CD4-positive, alpha-beta T cell treated with Interleukin-6 at 100 ng/mL for 8 hours (primary cell): ENCODE measurements at regions not wholly inside any gene's neighbourhood (a gene's known extent, or its start where the extent isn't known, plus 50 kb on each side); places are given as distances from the start of the nearest gene placed in this dataset.
"Not testable (repeated sequence)": the region's sequence is repeated elsewhere in the genome, so short reads cannot be mapped to it uniquely, and the experiment has no call there.

ENCODE experiments used
- DNase-seq: peaks from one replicate; pipeline ENCODE4 v3.0.0-alpha.2; 2020; ENCODE audit warnings: mixed read lengths, low spot score

DNA sequence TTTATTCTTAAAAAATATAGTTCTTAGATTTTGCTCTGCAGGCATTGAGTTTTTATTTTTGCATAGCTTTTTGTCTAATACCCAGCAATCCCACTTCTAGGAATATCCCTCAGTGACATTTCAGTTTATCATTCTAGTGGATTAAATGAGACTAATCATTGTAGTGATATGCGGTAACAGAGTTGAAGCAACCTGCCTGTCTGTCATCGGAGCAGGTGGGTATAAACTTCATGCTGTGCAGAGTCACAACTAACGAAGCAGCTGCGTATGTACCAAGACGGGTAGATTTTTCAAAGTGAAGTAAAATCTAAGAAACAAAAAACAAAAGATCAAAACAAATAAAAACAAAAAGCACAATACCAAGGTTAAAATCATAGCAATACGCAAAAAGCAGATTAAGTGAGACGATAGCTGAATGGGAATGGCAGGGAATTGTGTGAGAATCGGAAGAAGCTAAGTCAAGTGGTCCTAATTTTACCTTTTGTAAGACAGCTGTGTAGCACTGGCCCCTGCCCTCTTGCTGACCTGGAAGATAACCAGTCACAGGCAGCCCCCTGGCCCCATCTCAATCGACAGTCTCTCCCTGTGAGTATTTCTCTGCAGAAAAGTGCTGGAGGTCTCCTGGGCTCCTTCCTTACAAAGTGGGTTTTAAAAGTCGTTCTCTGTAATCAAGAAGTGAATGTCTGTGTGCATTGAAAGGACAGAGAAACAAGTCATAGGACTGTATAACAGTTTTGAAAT is 169.2 kb downstream of the OR2B2 start:
- no peak for DNase-seq

DNA sequence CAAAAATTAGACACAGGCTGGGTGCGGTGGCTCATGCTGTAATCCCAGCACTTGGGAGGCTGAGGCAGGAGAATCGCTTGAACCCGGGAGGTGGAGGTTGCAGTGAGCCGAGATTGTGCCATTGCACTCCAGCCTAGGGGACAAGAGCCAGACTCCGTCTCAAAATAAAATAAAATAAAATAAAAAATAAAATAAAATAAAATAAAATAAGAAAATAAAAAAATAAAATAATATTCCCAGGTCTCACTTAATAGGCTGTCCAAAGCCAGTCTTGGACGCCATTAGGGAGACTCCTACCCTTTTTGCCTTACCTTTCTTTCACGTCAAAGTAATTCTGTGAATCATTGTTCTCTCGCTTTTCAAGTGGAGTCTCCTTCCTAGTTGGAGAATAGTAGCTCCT is 172.3 kb downstream of the OR2B2 start:
- not testable (repeated sequence) for DNase-seq

DNA sequence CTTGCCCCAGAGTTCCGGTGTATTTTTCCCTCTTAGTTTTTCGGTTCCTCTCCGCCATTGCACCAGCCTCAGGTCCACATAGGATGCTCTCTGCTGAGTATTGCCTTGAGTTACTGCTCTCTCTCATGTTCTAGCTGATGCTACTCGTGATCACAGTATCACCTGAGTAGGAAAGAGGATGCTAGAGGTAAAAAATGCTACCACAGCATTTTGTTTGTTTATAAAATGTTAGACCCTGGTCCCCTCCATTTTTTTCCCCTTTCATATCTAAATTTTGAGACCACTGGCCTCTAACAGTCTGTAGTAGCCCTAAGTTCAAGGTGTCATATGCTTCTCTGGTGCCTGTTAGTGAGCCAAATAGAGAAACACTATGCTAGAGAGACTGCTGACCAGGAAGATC is 175.5 kb downstream of the OR2B2 start:
- DNase-seq = no peak

DNA sequence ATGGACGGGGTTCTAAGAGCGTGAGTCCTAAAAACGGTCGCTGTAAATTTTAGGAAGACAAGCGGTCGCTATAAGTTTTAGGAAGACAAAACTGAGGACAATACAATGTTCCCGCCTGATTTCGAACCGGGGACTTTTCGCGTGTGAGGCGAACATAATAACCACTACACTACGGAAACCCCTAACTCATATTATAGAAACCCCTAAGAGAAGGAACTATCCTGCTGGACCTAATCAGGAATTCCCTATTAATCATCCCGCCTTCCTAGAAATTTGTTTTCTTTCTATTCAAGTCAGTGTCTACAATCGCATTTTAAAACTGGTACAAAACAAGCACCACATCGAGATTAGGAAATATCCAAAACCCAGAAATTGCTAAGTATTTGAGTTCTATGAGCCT is 183.8 kb downstream of the OR2B2 start:
- no peak for DNase-seq

DNA sequence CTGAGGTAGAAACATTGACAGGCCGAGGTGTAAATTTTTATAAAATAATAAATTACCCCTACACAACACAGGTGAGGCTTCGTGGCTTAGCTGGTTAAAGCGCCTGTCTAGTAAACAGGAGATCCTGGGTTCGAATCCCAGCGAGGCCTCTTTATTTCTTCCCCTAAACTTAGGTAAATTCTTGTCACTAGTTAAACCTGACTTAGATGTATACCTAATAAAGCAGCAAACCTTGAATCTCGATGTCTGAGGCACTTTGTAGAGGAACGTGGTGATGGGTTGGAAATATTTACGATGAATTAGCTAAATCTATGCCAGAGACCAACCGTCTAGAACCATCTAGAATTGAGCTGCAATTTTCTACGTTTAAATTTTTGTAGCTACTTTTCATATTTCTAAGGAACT is 185.6 kb downstream of the OR2B2 start:
- DNase-seq = no peak

DNA sequence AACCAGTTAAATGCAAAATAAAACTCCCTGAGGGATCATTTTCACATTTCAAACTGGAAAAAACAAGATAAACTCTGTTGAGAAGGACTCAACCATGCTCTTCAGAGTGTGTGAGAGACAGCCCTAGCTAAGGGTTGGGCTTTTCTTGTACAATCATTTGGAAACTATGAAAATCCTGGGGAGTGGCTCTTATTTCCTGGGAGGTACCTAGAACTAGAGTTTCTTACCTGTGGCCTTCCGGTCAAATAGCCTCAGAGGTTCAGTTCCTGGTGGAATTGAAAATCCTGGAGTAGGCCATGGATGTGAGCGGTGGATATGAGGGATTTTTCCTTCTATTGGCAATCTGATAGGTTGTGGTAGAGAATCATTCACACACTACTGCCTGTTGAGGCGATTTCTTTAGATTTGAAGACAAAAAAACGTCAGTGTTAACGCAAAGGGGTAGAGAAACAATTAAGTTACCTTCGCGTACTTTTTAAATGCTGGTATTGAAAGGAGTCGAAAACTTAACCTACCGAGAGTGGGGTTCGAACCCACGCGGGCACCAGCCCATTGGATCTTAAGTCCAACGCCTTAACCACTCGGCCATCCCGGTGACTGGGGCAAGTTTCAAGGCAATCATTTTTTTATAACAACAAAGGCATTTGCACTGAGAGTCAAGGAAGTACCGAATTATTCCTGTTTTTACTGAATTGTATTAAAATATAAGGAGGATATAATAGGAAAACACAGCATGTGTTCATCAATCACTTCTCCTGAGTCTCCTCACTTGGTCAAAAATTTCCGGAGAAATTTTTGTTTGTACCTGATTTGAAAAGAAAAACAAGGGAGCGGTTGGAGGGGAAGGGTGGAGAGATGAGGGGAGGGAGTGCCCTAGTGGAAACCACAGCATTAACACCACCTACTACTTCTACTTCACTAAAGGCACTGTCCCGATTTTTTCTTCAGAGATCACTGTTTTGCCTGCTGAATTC is 191.3 kb downstream of the OR2B2 start:
- DNase-seq = no peak

DNA sequence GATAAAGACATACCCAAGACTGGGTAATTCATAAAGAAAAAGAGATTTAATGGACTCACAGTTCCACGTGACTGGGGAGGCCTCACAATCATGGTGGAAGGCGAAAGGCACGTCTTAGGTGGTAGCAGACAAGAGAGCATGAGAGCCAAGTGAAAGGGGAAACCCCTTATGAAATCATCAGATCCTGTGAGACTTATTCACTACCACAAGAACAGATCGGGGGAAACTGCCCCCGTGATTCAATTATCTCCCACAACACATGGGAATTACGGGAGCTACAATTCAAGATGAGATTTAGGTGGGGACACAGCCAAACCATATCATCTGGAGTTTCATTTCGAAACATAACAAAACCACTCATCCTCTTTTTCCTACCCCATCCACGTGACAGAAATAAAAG is 193.2 kb downstream of the OR2B2 start:
- DNase-seq = not testable (repeated sequence)

DNA sequence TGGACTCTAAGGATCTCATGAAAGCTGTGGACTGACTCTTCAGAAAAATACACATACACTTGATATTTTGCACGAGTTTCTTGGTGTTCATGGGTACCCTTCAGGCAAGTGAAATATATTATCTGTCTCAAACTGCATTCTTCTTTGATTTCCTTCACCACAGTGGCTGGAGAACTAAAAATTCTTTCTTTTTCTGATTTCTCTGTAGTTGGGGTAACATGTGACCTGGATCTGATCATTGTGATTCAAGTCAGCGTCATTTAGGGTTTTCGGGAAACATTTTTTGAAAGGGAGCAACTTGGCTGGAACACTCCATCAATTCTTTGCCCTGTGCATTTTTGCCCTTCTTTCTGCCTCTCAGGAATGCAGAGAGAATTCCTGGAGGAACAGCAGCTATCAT is 205.8 kb downstream of the OR2B2 start:
- DNase-seq = no peak

DNA sequence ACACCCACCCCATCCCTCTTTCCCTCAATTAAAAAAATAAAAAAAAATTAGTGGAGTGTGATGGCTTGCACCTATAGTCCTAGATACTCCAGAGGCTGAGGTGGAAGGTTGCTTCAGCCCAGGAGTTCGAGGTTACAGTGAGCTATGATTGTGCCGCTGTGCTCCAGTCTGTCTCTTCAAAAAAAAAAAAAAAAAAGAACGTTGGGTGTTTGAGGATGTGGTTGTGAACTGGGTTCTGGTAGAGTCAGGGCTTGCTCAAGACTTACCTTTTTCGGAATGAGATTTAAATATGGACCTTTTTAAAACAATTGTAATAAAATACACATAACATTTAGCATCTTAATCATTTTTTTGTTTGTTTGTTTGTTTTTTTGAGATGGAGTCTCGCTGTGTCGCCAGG is 211.9 kb downstream of the OR2B2 start:
- no peak for DNase-seq

DNA sequence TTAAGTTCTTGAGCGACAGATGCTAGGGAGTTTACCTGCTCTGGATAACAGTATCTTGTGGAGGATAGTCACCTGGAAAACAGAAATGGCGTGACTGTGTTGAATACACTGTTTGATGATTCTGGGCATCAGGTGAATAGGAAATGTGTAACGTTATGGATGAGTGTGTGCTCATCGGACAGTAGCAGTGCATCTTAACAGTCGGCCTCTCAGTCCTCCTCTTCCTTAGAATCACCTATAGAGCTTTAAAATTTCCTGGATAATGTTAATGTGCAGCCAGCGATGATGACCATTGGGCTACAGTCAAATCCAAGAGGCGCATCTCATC is 217.7 kb downstream of the OR2B2 start:
- no peak for DNase-seq

DNA sequence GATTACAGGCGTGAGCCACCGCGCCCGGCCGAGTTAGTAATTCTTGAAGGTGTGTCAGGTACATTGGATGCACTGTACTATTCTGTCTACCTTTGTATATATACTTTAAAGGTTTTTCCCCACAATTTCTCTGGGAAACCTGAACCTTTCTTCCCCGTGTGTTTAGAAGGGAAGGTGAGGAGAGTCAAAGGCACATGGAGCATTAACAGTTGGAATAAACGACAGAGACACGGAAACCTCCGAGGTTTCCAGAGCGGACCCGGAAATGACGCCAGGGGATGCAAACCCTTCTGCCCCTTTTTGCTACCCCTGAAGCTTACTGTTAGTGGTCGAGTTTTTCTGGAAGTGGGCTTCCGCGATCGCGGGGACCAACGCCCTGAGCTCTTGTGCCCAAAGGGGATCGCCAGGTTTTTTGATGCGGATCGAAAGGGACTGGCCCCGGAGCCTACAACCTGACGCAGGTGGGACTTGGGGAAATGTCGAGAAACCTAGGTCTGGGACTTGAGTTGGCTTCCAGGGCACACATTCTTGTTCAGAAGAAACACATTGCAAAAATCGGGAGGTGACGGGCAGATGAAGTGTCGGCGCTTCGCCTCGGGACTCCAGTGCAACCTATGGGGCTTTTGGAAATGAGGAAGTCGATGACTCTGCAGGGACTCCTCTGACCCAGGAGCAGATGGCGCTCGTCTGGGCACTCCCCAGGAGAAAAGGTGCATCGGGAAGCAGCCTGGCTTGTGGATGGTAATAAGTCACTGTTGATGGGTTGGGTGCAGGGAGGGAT is 218.2 kb downstream of the OR2B2 start:
- DNase-seq = peak; percentile 26

DNA sequence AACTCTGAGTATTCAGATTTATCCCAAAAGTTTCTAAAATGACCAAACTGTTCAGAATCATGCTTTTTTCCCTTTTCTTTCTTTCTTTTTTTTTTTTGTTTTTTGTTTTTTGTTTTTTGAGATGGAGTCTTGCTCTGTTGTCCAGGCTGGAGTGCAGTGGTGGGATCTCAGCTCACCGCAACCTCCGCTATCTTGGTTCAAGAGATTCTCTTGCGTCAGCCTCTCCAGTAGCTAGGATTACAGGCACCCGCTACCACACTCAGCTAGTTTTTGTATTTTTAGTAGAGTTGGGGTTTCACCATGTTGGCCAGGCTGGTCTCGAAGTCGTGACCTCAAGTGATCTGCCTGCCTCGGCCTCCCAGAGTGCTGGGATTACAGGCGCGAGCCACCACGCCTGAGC is 219.2 kb upstream of the ZNF184 start:
- DNase-seq = not testable (repeated sequence)

DNA sequence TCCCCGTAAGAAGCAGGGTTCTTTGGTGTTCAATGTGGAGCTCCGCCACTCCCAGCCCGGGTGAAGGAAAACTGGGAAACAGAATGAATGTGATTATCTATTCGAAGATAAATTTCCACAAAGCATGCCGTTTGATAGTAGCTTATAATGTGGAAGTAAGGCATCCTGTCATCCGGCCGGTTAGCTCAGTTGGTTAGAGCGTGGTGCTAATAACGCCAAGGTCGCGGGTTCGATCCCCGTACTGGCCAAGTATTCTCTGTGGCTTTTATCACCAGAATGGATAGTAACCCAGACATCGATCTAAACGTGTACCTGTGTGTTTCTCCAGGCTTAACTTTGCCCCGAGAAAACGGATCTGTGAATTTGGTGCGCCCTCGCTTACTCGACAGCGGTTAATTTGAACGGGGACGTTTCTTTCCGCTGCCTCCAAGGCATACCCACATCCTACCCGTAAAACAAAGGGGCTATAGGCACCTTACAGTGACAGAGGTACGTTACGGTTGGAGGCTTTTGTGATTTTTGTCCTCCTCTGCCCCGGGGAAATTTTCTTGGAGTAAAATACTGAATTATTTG is 215.2 kb upstream of the ZNF184 start:
- DNase-seq = peak; percentile 84

DNA sequence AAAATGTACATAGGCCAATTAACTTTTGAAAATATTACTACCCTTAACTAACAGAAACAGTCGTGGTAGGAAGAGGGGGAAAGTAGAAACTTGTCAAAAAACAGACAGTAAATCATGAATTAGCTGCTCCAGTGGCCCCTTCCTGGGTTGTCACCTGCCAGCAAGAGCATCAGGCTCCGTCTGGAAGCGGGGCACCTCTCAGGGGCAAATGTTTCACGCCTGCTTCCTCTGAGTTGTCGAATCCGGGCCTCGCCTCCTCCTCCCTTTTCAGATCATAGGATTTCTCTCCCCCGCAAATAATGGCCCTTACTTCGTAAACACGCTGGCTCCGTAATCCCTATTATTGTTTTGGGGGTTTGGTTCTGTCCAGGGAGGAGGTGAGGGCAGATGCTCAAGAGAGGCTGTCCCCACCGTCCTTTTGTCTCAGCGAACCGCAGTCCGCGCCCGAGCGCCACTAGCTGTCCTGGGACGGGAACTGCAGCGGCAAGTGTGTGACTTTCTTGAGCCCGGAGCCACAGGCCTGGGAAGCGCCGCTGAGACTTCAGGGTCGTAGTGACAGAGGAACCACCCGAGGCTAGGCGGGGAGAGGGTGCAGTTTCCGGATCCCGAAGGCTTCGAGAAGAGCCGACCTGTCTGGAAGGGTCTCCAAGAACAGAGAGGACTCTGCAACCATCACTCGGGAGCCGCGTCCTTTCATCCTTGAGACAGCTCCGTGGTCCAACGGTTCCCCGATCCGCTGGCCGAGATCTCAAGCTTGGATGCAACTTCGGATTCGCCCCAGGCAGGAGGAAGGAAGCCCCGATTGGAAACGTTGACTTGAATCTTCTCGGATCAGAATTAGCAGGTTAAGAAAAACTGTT is 214.5 kb upstream of the ZNF184 start:
- peak; percentile 75 for DNase-seq

DNA sequence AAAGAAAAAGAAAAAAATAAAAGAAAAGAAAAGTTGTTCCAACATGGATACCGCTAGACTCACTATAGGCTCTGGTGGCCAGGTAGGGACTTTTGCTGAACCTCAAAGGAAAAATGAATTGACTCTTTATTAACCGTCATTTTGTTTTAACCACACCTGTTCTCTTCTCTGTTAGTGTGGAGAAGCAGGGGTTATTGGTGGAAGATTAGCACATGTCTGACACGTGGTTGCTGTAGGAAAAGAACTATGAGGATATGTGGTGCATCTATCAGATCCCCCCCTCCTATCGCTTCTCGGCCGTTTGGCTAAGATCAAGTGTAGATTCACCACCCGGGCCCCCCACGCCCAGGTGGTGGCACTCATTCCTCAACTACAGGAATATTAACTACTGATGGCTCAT is 212.4 kb upstream of the ZNF184 start:
- no peak for DNase-seq

DNA sequence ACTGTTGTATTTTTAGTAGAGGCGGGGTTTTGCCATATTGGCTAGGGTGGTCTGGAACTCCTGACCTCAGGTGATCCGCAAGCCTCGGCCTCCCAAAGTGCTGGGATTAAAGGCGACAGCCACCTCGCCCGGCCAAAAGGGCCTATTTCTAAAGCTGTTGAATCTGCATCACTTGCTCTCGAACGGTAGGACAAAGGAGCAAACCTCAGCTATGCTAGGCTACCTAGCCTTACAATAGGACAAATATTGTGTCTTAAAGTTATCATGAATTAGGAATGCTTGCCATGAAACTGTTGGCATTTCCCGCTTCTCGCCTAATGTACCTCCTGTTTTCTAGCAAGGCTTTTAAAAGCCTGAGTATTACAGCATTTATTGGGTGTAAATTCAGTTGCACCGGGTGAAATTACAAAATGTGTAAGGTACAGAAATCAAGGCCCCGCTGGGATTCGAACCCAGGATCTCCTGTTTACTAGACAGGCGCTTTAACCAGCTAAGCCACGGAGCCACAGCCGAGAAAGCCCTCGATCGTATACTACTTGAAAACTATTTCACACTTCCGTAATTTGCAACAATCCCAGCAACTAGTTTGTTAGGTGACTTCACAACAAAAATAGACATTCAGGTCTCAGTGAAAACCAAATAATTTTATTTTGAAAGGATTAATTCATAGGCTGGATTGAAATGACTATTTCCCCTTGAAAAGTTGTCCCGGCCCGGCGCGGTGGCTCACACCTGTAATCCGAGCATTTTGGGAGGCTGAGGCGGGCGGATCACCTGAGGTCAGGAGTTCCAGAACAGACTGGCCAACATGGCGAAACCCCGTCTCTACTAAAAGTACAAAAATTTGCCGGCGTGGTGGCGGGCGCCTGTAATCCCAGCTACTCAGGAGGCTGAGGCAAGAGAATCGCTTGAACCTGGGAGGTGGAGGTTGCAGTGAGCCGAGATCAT is 211.6 kb upstream of the ZNF184 start:
- peak; percentile 33 for DNase-seq

DNA sequence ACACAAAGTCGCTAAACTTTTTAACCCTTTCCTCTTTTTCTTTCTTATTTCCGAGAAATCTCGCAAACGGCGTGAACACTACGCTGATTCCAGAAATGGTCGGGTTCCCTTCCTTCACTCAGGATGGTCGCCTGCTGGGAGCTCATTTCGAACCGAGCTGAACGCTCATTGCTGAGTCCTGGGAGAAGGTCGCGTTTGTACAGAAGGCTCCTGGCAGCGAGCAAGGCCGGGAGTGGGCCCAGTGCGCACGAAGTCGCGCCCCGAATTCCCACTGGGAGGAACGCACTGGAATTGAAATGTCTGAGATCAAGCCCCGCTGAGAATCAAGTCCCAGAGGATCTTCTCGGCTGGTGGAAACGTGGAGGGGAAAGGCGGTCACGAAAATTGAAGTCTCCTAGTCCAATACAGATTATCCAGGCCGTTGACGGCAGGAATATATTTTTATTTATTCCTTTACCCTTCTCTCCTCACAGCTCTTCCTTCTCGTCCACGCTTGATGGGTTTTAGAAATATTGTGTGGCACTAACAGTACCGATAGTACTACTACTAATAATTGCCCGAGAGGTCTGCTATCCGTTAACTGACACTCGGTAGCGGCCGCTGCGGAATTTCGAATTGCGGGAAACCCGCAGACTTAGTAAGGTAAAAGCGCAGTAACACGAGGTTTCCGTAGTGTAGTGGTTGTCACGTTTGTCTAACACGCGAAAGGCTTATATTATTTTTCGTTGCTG is 207.2 kb upstream of the ZNF184 start:
- no peak for DNase-seq

DNA sequence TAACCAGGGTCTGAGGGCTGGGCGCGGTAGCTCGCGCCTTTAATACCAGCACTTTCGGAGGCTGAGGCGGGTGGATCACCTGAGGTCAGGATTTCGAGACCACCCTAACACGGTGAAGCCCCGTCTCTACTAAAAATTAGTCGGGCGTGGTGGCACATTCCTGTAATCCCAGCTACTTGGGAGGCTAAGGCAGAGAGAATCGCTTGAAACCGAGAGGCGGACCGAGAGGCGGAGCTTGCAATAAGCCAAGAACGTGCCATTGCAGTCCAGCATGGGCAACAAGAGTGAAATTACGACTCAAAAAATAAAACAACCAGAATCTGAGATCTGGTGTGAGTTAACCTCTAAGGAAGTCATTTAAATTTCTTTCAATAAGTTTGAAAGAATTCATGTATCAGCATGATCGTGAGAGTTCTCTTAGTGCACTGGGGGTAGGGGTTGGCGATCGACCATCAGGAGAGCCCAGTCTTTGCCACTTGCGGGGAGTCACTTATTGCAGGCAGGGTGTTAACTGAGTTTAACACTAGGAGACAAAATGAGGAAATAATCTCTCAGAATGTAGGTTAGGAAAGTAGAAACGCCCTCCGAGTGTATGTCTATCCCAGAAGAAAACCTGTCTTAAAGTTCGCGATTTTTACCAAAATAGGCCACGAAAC is 206.5 kb upstream of the ZNF184 start:
- no peak for DNase-seq

DNA sequence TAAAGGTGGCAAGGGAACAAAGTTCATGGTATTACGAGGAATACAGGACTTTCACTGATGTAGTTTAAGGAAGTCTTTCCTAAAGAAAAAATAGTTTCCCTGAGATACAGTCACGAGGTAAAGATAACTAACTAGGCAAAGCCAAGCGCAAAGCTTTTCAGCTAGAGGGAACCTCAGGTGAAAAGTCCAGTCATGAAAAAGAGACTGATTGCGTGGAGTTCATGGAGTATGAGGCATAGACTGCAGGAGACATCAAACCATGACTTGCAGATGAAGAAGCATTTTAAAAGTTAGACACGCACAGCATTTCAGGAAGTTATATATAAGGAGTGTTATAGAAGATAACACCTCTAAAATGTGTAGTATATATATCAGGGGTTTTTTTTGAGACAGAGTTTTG is 205.6 kb upstream of the ZNF184 start:
- no peak for DNase-seq
